ENCODE measurements at regions not wholly inside any gene's neighbourhood (a gene's known extent, or its start where the extent isn't known, plus 50 kb on each side); places are given as distances from the start of the nearest gene placed in this dataset.

DNA sequence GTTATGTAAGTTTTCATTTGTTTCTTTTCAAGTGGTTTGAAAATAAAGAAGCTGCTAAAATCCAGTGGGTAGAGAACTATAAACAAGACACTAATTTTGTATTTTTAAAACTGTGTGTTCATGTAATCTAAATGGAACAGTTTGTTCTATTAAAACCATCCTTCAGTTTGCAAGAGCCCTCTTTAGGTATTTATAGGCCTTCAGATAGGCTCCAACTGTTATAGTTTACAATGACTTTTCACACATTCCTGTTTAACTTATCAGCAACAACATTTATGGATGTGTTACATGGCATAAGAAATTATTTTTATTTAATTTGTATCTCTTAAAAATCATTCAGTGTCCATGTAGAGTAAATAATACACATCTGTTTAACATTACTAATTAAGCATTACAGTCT is 126.7 kb upstream of the SLCO6A1 start:
- Mint-ChIP-seq H3K27ac (no peak overlapping the region), H3K4me3 (no peak overlapping the region), H3K4me1 (no peaks in the 10 kb centered on the region), H3K9me3 (ENCODE audit: insufficient read depth) (no peaks in the 10 kb centered on the region), H3K27me3 (no peaks in the 10 kb centered on the region)
- H3K27ac ChIP-seq (ENCODE audit: low read length in 2 of 2) = no peak overlapping the region
- intact Hi-C loops (cut with micrococcal nuclease) = no loop called here
- no peaks in the 10 kb centered on the region for H3K27me3 ChIP-seq (replicated peaks in 1 of 4; ENCODE audit: control extremely low read depth in 1 of 4, control insufficient read depth in 3 of 4, insufficient read depth in 4 of 4, low read length in 3 of 4)
- no peaks in the 10 kb centered on the region for H3K4me1 ChIP-seq (ENCODE audit: control insufficient read depth in 2 of 2, insufficient read depth in 2 of 2, low read length in 2 of 2)
- no peak overlapping the region for H3K4me2 ChIP-seq (replicated peaks; ENCODE audit: low read depth, low read length, poor library complexity, severe bottlenecking)
- no peaks in the 10 kb centered on the region for H3K79me2 ChIP-seq (ENCODE audit: control insufficient read depth, insufficient read depth, low read length)
- no peak overlapping the region for H3K4me3 ChIP-seq (ENCODE audit: control extremely low read depth in 1 of 5, extremely low read depth in 1 of 5, insufficient read depth in 1 of 5, low read depth in 2 of 5, low read length in 4 of 5)
- no peak for DNase-seq
- no peaks in the 10 kb centered on the region for H4K20me1 ChIP-seq (ENCODE audit: control insufficient read depth, insufficient read depth, low read length, poor library complexity, severe bottlenecking)
- TF ChIP-seq, protein P1, sequence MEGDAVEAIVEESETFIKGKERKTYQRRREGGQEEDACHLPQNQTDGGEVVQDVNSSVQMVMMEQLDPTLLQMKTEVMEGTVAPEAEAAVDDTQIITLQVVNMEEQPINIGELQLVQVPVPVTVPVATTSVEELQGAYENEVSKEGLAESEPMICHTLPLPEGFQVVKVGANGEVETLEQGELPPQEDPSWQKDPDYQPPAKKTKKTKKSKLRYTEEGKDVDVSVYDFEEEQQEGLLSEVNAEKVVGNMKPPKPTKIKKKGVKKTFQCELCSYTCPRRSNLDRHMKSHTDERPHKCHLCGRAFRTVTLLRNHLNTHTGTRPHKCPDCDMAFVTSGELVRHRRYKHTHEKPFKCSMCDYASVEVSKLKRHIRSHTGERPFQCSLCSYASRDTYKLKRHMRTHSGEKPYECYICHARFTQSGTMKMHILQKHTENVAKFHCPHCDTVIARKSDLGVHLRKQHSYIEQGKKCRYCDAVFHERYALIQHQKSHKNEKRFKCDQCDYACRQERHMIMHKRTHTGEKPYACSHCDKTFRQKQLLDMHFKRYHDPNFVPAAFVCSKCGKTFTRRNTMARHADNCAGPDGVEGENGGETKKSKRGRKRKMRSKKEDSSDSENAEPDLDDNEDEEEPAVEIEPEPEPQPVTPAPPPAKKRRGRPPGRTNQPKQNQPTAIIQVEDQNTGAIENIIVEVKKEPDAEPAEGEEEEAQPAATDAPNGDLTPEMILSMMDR (IDR thresholded peaks at IDR 0.05) = no peak
- H3K36me3 ChIP-seq (replicated peaks in 1 of 2; ENCODE audit: control extremely low read depth in 1 of 2, control insufficient read depth in 1 of 2, extremely low read depth in 1 of 2, insufficient read depth in 2 of 2, low read length in 1 of 2) = no peaks in the 10 kb centered on the region
- POLR2A ChIA-PET = no interaction called here
- no peak overlapping the region for H3K9ac ChIP-seq (ENCODE audit: low read length)
- CTCF ChIA-PET = no interaction called here
- no peak for ATAC-seq (ENCODE audit: low read depth)
- no peak overlapping the region for H2AFZ ChIP-seq (ENCODE audit: insufficient read depth, low read depth, low read length, poor library complexity, severe bottlenecking)
- no peaks in the 10 kb centered on the region for H3K9me3 ChIP-seq (ENCODE audit: control extremely low read depth in 1 of 3, control insufficient read depth in 2 of 3, insufficient read depth in 1 of 3, low read length in 2 of 3)

DNA sequence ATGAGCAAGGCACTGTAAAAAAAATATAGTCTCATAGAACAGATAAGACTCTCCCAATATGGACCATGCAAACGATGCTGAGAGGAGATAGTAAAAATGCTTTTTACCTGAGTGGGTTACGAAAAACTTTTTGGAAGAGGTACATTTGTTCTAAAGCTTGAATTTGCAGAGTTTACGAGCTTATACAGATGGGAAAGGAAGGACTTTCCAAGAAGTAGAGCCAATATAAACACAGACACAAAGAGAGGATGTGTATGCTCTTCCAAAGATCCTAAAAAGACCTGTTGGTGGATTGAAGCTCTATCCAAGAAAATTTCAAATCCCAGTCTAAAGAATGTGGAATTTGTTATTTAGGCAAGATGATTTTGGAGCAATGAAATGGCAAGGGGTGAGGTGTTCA is 127.1 kb upstream of the SLCO6A1 start:
- DNase-seq (no peak), ATAC-seq (ENCODE audit: low read depth) (no peak)
- no peaks in the 10 kb centered on the region for H3K9me3 ChIP-seq (ENCODE audit: control extremely low read depth in 1 of 3, control insufficient read depth in 2 of 3, insufficient read depth in 1 of 3, low read length in 2 of 3)
- H3K4me3 Mint-ChIP-seq = no peak overlapping the region
- no peak overlapping the region for H3K27ac Mint-ChIP-seq
- TF ChIP-seq, protein P1 (IDR thresholded peaks at IDR 0.05) = no peak
- no peak for TF ChIP-seq EZH2 (IDR thresholded peaks at IDR 0.05; ENCODE audit: borderline replicate concordance, insufficient read depth, low read depth, low read length, poor library complexity, severe bottlenecking)
- H3K27me3 Mint-ChIP-seq = no peaks in the 10 kb centered on the region
- POLR2A ChIA-PET = no interaction called here
- H3K4me1 Mint-ChIP-seq = no peaks in the 10 kb centered on the region
- H4K20me1 ChIP-seq (ENCODE audit: control insufficient read depth, insufficient read depth, low read length, poor library complexity, severe bottlenecking) = no peaks in the 10 kb centered on the region
- no peak overlapping the region for H2AFZ ChIP-seq (ENCODE audit: insufficient read depth, low read depth, low read length, poor library complexity, severe bottlenecking)
- no peaks in the 10 kb centered on the region for H3K9me3 Mint-ChIP-seq (ENCODE audit: insufficient read depth)
- no CpG with 5 or more reads among the region's 3 CpGs for WGBS (ENCODE audit: insufficient coverage)
- no peak overlapping the region for H3K4me3 ChIP-seq (ENCODE audit: control extremely low read depth in 1 of 5, extremely low read depth in 1 of 5, insufficient read depth in 1 of 5, low read depth in 2 of 5, low read length in 4 of 5)
- CTCF ChIA-PET = no interaction called here
- H3K27ac ChIP-seq (ENCODE audit: low read length in 2 of 2) = no peak overlapping the region
- H3K36me3 ChIP-seq (replicated peaks in 1 of 2; ENCODE audit: control extremely low read depth in 1 of 2, control insufficient read depth in 1 of 2, extremely low read depth in 1 of 2, insufficient read depth in 2 of 2, low read length in 1 of 2) = no peaks in the 10 kb centered on the region
- H3K27me3 ChIP-seq (replicated peaks in 1 of 4; ENCODE audit: control extremely low read depth in 1 of 4, control insufficient read depth in 3 of 4, insufficient read depth in 4 of 4, low read length in 3 of 4) = no peaks in the 10 kb centered on the region
- no peaks in the 10 kb centered on the region for H3K4me1 ChIP-seq (ENCODE audit: control insufficient read depth in 2 of 2, insufficient read depth in 2 of 2, low read length in 2 of 2)
- intact Hi-C loops (cut with micrococcal nuclease) = no loop called here
- H3K79me2 ChIP-seq (ENCODE audit: control insufficient read depth, insufficient read depth, low read length) = no peaks in the 10 kb centered on the region
- H3K9ac ChIP-seq (ENCODE audit: low read length) = no peak overlapping the region
- H3K4me2 ChIP-seq (replicated peaks; ENCODE audit: low read depth, low read length, poor library complexity, severe bottlenecking) = no peak overlapping the region

All from B cell (primary cell).